ENCODE measurements at regions not wholly inside any gene's neighbourhood (a gene's known extent, or its start where the extent isn't known, plus 50 kb on each side); places are given as distances from the start of the nearest gene placed in this dataset.

DNA sequence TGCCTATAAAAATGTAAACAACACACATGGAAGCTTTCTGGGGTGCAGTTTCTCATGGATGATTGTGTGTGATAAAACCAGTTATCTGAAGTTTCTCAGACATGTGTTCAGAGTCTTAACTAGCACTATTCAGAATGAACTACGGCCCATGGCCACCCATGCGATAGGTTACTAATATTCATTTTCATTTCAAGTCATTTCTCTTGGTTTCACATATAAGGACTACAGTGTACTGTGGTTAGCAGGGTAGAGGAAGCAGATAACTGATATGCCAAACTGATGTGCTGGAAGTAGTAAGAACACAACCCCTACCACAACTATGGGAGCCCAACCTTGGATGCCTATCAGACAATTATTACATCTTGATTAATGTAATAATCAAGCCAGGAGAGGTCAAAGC, 372.1 kb downstream of the DTWD2 start:
- no peak for DNase-seq
- ATAC-seq = no peak
- no peaks in the 10 kb centered on the region for H3K4me1 Mint-ChIP-seq
- H3K27me3 Mint-ChIP-seq = no peaks in the 10 kb centered on the region
- H3K4me3 Mint-ChIP-seq = no peak overlapping the region
- H3K36me3 Mint-ChIP-seq (ENCODE audit: low read depth) = no peaks in the 10 kb centered on the region
- H3K9me3 ChIP-seq (ENCODE audit: control insufficient read depth, low read length, poor library complexity, severe bottlenecking) = no peaks in the 10 kb centered on the region
- no peak overlapping the region for H3K27ac Mint-ChIP-seq

DNA sequence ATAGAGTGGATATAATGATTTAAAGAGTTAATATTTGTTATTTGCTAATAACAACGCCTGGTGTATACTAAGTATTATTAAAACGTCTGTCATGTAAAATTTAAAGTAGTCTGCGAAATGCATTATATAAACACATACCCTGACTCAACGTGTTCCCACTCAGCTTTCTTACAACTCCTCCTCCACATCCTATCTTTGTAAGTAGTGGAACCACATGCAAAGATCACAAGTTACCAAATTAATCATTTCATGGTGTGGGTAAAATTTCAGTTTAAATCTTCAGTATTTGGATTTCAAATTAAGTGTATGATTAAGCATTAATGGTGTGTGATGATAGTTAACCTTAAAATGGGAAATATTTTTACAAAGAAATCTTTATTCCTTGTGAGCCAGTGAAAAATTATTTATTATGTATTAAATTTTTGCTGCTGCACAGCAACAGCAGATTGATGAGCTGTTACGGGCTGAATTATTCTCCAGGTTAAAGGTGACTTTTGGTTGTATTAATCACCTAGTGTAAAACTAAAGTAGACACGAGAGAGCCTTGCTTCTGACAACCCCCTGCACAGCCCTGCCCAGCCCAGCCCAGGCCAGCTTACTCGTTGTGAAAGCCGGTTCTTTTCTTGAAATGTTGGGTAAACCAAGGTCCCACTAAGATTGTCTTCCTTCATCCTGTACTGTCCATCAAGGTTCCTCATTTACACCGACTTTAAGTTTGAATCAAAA, 373.5 kb downstream of the DTWD2 start:
- Mint-ChIP-seq H3K4me3 (no peak overlapping the region), H3K4me1 (no peaks in the 10 kb centered on the region), H3K27ac (no peak overlapping the region), H3K36me3 (ENCODE audit: low read depth) (no peaks in the 10 kb centered on the region), H3K27me3 (no peaks in the 10 kb centered on the region)
- DNase-seq (no peak), ATAC-seq (no peak)
- H3K9me3 ChIP-seq (ENCODE audit: control insufficient read depth, low read length, poor library complexity, severe bottlenecking) = no peaks in the 10 kb centered on the region

DNA sequence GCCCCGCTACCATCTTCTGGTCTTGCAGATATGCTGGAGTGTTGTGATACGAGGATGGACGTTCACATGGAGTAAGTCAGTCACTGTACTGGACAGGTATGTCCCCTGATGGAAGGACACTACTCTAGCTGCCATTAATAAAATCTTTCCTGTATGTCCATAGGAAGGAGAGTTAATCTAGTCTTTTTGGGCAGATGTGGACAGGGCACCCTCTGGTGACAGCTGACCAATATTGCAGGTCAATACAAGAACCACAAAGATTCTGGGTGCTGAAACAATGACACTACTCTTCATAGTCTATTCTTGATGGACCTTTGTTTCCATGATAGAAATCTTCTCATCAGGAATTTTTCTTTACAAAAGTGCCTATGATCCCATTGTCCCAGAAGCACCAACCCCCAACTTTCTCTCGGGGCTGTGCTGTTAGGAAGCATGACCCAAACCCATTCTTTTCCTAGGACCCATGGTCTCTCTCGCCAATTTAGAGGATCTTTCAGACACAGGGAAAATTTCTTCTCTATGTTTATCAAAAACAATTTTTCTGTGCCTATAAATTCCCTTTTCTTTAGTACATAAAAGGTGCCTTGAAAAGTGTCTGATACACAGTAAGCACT, 376.9 kb downstream of the DTWD2 start:
- DNase-seq = no peak
- H3K9me3 ChIP-seq (ENCODE audit: control insufficient read depth, low read length, poor library complexity, severe bottlenecking) = no peaks in the 10 kb centered on the region
- Mint-ChIP-seq H3K4me3 (no peak overlapping the region), H3K27ac (no peak overlapping the region), H3K27me3 (no peaks in the 10 kb centered on the region), H3K36me3 (ENCODE audit: low read depth) (no peaks in the 10 kb centered on the region), H3K4me1 (no peaks in the 10 kb centered on the region)
- no peak for ATAC-seq

DNA sequence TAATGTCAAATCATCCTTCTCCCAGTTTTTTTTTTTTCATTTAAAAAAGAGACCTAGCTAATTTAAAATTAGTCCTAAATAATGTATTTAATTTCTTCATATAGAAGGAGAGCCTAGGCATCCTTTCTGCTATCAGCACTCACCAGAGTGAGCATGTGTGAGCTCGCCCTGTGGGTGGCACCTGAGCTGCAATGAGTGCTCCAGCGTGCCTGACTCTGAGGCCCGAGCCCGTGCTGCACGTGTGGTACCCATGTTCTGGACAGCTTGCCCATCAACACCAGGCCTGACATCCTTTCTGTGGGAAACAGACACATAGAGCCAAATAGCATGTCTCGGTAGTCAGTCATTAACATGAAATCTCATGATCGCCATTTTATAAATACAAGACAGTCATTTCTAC, 381.4 kb downstream of the DTWD2 start:
- Mint-ChIP-seq H3K27me3 (no peaks in the 10 kb centered on the region), H3K4me3 (no peak overlapping the region), H3K36me3 (ENCODE audit: low read depth) (no peaks in the 10 kb centered on the region), H3K27ac (no peak overlapping the region), H3K4me1 (no peaks in the 10 kb centered on the region)
- no peak for DNase-seq
- ATAC-seq = no peak
- no peaks in the 10 kb centered on the region for H3K9me3 ChIP-seq (ENCODE audit: control insufficient read depth, low read length, poor library complexity, severe bottlenecking)

DNA sequence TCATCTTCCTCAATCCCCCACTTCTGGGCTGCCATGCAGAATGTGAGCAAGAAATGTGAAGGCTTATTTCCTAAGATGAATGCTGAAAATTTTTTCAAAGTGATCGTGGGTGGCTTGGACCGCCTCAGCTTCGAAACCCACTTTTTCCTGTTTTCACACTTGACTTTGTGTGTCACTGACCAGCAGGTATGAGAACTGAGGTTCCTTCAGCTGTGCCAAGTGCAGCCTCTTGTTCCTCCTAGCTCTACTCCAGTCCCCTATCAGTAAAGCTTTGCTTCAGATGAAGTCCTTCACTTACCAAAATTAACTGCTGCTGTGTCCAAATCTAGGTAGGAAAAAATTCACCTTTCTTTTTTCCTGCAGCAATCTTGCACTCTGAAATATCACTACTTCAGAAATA, 382.6 kb downstream of the DTWD2 start:
- ATAC-seq = no peak

DNA sequence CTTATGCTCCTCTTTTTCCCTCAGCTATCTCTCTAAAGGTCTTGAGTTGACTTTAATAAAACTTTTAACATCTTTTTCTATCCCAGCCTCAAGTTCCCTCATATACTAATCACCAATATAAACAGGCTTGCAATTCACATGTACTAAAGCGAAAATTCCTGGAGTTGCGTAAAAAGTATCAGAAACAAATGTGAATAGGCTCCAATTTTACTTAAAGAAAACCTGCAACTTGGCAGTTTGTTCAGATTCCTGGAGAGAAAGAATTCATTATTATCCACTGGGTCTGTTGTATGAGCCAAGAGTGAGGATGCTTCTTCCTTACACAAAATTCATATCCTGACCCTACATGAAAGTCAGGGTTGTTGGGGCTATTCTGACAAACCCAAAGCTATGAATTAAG, 384.2 kb downstream of the DTWD2 start:
- H3K9me3 ChIP-seq (ENCODE audit: control insufficient read depth, low read length, poor library complexity, severe bottlenecking) = no peaks in the 10 kb centered on the region
- H3K4me1 Mint-ChIP-seq = no peaks in the 10 kb centered on the region
- no peak for ATAC-seq
- no peaks in the 10 kb centered on the region for H3K27me3 Mint-ChIP-seq
- H3K27ac Mint-ChIP-seq = no peak overlapping the region
- no peak overlapping the region for H3K4me3 Mint-ChIP-seq
- H3K36me3 Mint-ChIP-seq (ENCODE audit: low read depth) = no peaks in the 10 kb centered on the region
- DNase-seq = no peak

More for the DNA sequence above, 382.6 kb downstream of the DTWD2 start:
- H3K4me1 Mint-ChIP-seq = no peaks in the 10 kb centered on the region
- no peak for DNase-seq
- no peaks in the 10 kb centered on the region for H3K9me3 ChIP-seq (ENCODE audit: control insufficient read depth, low read length, poor library complexity, severe bottlenecking)
- H3K27me3 Mint-ChIP-seq = no peaks in the 10 kb centered on the region
- no peak overlapping the region for H3K27ac Mint-ChIP-seq
- no peaks in the 10 kb centered on the region for H3K36me3 Mint-ChIP-seq (ENCODE audit: low read depth)
- H3K4me3 Mint-ChIP-seq = no peak overlapping the region

DNA sequence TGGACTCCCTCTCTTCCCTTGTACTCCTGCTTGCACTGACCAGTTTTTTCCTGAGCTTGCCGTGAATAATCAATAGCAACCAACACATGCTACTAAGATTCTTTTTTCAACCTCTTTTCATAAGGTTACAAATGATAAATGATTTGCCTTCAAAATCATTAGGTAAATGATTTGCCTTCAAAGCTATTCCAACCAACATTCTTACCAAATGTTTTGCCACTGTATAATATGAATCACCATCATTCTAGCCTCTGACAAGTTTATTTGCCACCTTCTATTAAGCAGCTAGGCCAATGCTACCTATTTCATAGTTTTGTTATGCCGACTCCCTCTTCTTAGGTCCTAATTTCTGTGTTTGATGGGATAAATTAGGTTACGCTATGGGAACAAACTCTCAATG, 385.1 kb downstream of the DTWD2 start:
- ATAC-seq = no peak
- no peaks in the 10 kb centered on the region for H3K27me3 Mint-ChIP-seq
- H3K4me3 Mint-ChIP-seq = no peak overlapping the region
- no peak for DNase-seq
- no peaks in the 10 kb centered on the region for H3K9me3 ChIP-seq (ENCODE audit: control insufficient read depth, low read length, poor library complexity, severe bottlenecking)
- no peak overlapping the region for H3K27ac Mint-ChIP-seq
- no peaks in the 10 kb centered on the region for H3K4me1 Mint-ChIP-seq
- no peaks in the 10 kb centered on the region for H3K36me3 Mint-ChIP-seq (ENCODE audit: low read depth)

DNA sequence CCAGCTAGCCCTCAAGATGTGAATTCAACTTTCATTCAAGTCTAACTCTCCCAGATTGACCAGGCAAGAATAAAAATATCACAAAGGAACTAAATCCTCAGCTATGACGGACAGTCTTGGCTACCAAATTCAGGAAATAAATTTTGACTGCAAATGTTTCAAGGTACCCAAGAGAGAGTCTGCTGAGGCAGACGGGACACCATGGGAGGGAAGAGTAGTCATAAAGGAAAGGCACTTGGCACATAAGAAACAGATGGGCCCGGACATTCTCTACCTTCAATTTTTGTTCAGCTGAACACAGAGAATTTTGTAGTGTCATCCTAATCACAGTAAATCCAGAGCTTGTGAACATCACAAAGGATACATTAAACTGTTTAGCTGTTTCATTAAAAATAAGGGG, 390.0 kb downstream of the DTWD2 start:
- ATAC-seq (no peak), DNase-seq (no peak)
- H3K36me3 Mint-ChIP-seq (ENCODE audit: low read depth) = no peaks in the 10 kb centered on the region
- H3K27ac Mint-ChIP-seq = no peak overlapping the region
- H3K4me1 Mint-ChIP-seq = no peaks in the 10 kb centered on the region
- no peaks in the 10 kb centered on the region for H3K9me3 ChIP-seq (ENCODE audit: control insufficient read depth, low read length, poor library complexity, severe bottlenecking)
- H3K4me3 Mint-ChIP-seq = no peak overlapping the region
- no peaks in the 10 kb centered on the region for H3K27me3 Mint-ChIP-seq

DNA sequence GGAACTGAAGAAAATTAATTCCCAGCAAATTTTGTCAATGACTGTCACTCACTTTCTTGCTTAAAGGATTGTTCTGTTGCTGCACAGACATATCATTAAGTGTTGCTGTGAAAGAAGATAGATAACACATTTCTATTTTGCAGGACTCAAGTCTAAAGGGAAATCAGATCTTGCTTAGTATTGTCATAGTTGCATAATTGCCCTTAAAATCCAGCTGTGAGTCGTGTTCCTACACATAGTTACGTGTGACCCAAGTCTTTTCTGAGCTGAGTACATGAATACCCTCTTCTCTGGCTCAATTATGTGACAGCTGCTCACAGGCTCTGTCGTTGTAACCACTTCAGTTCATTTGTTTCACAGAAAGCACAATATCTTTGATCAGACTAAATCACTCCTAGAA, 390.8 kb downstream of the DTWD2 start:
- Mint-ChIP-seq H3K36me3 (ENCODE audit: low read depth) (no peaks in the 10 kb centered on the region), H3K27me3 (no peaks in the 10 kb centered on the region), H3K4me1 (no peaks in the 10 kb centered on the region), H3K27ac (no peak overlapping the region), H3K4me3 (no peak overlapping the region)
- ATAC-seq = no peak
- H3K9me3 ChIP-seq (ENCODE audit: control insufficient read depth, low read length, poor library complexity, severe bottlenecking) = no peaks in the 10 kb centered on the region
- DNase-seq = no peak

DNA sequence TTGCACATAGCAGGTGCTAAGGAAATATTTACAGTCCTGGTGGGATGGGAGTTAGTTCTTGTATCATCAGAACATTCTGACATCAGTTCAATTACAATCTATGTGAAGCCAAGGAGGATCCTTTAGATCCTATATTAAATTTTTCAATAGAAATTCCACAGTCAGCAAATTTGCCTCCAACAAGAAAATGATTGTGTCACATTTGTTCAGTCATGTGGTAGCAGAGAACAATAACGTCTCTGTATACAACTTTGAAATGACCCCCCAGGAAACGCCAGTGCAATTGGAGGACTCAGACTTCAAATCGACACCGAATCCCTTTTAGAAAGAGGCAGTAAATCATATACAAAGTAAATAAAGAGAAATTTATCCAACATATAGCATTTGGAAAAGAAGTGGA, 392.1 kb downstream of the DTWD2 start:
- Mint-ChIP-seq H3K27me3 (no peaks in the 10 kb centered on the region), H3K36me3 (ENCODE audit: low read depth) (no peaks in the 10 kb centered on the region), H3K27ac (no peak overlapping the region), H3K4me3 (no peak overlapping the region), H3K4me1 (no peaks in the 10 kb centered on the region)
- ATAC-seq (no peak), DNase-seq (no peak)
- H3K9me3 ChIP-seq (ENCODE audit: control insufficient read depth, low read length, poor library complexity, severe bottlenecking) = no peaks in the 10 kb centered on the region

DNA sequence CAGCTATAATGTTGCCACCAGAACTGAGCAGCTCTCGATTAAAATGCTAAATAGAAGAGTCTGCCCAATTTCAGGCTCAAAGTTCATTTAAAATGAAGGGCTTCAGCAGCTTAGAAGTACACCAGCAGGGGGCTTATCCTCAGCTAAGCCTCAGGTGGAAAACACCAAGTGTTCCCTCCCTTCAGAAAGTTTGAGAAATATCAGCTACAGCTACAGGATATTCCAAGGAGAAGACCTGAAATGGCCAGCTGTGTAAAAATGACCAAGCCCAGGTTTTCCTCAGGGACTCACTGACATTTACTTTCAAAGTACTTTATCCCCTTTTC, 395.4 kb downstream of the DTWD2 start:
- no peak overlapping the region for H3K27ac Mint-ChIP-seq
- H3K4me1 Mint-ChIP-seq = peaks cover 2% of the 10 kb centered on the region
- H3K36me3 Mint-ChIP-seq (ENCODE audit: low read depth) = no peaks in the 10 kb centered on the region
- no peak for DNase-seq
- H3K9me3 ChIP-seq (ENCODE audit: control insufficient read depth, low read length, poor library complexity, severe bottlenecking) = no peaks in the 10 kb centered on the region
- no peak overlapping the region for H3K4me3 Mint-ChIP-seq
- H3K27me3 Mint-ChIP-seq = no peaks in the 10 kb centered on the region
- ATAC-seq = no peak

DNA sequence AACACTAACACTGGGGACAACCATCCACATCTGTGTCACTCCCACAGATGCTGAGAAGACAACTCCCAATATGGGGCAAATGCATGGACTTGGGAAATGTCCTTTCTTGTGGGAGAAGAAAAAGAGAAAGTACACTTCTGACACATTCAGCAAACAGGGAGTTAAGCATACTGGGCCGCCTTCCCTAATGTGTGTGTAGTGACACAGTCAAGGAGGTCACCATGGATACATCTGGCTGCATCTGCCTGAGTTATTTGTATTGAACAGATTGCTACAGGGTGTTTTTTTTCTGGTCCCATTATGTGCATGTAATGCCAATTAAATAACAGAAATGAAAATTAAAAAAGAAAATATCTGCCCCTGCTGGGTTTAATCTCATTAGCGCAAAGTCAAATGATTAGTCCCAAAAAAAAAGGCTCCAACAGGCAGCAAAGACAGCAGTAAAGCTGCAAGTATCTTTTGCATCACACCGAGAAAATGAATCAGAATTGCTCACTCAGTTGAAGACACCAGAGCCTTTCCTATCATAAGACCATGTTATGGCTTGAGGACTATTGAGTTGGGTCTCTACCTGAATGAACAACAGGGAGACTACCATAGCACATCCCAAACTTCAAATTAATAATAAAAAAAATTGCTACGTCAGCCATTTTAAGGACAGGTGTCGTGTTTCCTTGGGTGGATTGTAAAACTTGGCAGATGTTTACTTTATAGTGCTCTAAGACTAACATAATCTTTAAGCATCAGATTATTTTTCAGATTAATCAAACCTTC, 395.9 kb downstream of the DTWD2 start:
- no peak for DNase-seq
- no peak for ATAC-seq
- Mint-ChIP-seq H3K4me3 (no peak overlapping the region), H3K36me3 (ENCODE audit: low read depth) (no peaks in the 10 kb centered on the region), H3K27me3 (no peaks in the 10 kb centered on the region), H3K27ac (no peak overlapping the region), H3K4me1 (peaks cover 2% of the 10 kb centered on the region)
- no peaks in the 10 kb centered on the region for H3K9me3 ChIP-seq (ENCODE audit: control insufficient read depth, low read length, poor library complexity, severe bottlenecking)

DNA sequence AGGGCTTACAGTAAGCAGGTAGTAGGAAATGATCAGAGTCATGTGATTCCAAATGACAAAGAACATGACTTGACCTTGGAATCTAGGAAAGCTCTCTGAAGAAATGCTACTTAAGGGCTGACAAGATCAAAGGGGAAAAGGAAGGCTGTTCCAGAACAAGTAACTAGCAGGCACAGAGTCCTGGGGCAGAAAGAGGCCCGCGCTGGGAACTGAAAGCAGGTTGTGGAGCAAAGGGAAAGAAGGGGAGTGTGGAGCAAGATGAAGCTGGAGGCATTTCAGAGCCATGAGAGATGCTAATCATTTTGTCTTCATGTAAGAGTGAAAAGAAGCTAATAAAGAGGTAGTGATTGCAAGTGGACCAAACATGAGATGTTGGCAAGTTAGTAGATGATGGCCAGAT, 397.5 kb downstream of the DTWD2 start:
- DNase-seq (no peak), ATAC-seq (no peak)
- H3K36me3 Mint-ChIP-seq (ENCODE audit: low read depth) = no peaks in the 10 kb centered on the region
- H3K27ac Mint-ChIP-seq = no peak overlapping the region
- no peaks in the 10 kb centered on the region for H3K27me3 Mint-ChIP-seq
- H3K9me3 ChIP-seq (ENCODE audit: control insufficient read depth, low read length, poor library complexity, severe bottlenecking) = no peaks in the 10 kb centered on the region
- H3K4me3 Mint-ChIP-seq = no peak overlapping the region
- H3K4me1 Mint-ChIP-seq = peaks cover 2% of the 10 kb centered on the region

DNA sequence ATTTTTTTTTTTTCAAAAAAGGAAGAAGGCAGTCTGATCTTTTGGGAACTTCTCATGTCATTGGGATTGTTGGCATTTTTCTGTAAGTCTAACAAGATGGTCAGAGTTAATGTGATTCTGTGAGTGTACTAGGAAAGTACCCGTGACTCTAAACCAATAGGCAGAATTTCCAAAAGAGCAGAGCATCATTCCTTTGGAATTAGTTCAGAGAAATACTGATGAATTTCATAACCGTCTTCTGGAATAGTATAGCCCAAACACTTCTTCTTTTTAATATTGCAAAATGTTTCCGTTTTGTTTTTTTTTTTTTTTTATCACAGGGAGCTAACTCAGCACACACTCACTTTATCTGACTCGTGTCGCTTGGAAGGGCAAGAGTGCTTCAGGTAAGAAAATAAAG, 407.4 kb downstream of the DTWD2 start:
- no peaks in the 10 kb centered on the region for H3K9me3 ChIP-seq (ENCODE audit: control insufficient read depth, low read length, poor library complexity, severe bottlenecking)
- Mint-ChIP-seq H3K27ac (no peak overlapping the region), H3K4me3 (no peak overlapping the region), H3K27me3 (no peaks in the 10 kb centered on the region), H3K36me3 (ENCODE audit: low read depth) (no peaks in the 10 kb centered on the region), H3K4me1 (no peaks in the 10 kb centered on the region)
- ATAC-seq (no peak), DNase-seq (no peak)

Measured in T-helper 17 cell (primary cell).